ENCODE measurements at regions not wholly inside any gene's neighbourhood (a gene's known extent, or its start where the extent isn't known, plus 50 kb on each side); places are given as distances from the start of the nearest gene placed in this dataset.
"Not testable (repeated sequence)": the region's sequence is repeated elsewhere in the genome, so short reads cannot be mapped to it uniquely, and the experiment has no call there.

DNA sequence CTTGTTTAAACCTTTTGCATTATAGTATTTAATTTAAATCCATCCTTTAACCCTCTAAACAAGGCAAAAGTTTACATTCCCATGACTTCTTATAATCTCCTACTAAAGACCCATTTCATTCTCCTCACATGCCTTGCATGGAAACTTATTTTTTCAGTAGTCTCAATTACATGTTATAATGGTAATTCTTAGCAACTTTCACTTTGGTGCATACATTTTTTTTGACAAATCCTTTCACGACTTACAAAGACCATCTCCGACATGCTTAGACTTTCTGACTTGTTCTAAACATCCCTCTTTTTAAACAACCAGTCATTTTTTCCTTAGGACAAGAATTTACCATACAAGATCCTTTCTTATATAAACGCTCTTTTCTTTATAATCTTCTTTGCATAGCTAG is 615.4 kb upstream of the GBE1 start:
- no peak for DNase-seq

- DNase-seq = not testable (repeated sequence)
These were observed 612.4 kb upstream of the GBE1 start for GRCh38 chr3:82373833-82374232.

DNA sequence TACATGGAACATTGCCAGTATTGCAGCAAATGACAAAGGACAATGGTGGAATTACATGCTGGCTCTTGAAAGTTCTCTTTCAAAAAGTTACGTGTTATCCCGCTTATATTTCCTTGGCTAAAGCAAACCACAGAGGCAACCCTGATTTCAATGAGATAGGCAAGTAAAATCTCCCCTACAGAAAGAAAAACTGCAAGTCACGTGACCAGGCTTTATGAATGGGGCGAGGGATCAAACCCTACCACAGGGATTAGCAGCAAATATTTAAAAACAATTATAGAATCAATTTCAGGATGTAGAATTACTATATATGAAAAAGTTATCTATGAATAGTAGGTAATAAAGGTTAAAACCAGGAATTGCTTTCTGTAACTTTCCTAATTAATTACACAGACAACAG is 603.4 kb upstream of the GBE1 start:
- no peak for DNase-seq

DNA sequence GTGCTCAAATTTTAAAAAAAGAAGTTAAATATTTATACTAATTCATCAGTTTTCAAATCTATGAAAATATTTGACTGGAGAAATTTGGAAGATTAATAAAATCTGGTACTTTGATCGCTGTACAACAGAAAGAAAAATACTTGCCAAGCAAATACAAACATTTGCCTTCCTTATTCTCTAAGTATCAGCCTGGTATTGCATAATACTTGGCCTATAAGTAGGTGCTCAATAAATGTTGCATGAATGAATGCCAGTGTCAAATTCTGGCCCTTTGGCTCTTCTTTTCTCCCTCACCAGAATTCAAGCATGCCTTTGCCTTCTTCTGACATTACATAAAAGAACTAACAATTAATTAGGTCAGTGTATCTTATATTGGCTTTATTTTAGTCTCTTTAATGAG is 601.7 kb upstream of the GBE1 start:
- DNase-seq = no peak

GRCh38 chr3:82355228-82355627 is 593.8 kb upstream of the GBE1 start:
- DNase-seq = no peak

DNA sequence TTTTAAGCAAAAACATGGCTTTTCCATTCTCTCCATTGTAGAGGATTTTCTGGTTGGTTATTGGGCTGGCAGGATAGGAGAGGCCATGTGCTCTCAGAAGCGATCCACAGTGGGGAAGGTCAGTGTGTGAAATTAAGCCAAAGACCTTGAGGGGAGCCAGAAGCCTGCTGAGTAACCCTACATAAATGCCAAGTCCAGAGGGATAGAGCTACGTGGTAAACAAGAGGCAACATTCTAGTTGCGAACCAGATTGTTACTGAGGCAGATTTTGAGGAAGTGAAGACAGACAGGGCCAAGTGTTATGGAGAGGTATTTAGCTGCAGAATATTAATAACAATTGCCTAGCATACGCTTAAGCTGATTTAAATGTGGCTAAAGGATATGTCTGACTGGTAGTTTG is 592.8 kb upstream of the GBE1 start:
- DNase-seq = no peak

DNA sequence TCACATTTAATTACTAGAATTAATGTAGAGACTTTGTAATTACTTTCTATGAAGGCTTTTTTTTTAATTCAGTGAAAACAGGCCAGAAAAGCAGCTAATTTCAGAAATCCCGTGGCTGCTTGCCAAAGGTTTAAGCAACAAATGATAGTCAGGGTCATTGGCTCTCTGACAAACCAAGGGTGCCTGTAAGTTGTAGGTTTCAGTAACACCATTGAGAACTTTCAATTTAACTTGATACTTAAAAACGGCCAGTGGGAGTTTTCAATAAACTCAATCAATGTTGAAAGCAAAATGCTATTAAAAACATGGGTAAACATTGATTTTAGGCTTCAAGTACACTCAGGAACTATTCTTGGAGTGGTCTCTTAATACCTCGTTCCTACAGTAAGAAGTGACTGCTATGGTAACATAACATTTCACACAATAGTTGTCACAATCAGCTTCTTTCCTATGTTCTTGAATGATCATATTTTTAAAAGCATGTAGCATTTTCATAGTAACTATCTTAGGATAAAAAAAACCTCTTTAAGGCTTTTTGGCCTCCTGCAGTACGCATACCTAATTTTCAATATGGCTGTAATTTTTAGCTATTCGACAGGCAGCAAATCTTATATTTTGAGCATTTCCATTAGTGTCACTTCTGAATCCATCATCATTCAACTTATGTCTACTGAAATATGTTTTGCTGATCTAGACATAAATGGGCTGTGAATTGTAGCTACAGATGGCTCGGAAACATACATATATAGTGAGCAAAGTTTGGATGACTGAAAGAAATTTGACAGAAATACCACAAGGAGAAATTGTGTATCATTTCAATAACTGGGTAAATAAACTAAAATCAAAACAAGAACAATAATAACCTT is 592.1 kb upstream of the GBE1 start:
- DNase-seq = no peak

DNA sequence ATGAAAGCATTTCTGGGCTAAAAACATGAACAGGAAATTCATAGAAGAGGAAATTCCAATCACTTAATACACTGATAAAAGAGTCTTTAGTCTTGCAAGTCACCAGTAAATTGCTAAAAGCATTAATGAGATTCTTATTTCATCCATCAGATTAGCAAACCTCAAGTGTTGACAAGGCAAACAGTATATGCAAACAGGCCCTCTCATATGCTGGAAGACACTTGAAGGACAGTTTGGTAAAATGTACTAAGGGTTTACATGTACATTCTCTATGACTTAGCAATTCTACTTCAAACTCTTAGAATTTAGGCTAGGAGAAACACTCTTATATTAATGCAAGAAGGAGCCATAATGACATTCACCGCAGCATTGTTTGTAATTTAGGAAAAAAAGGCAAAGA is 586.1 kb upstream of the GBE1 start:
- no peak for DNase-seq

DNA sequence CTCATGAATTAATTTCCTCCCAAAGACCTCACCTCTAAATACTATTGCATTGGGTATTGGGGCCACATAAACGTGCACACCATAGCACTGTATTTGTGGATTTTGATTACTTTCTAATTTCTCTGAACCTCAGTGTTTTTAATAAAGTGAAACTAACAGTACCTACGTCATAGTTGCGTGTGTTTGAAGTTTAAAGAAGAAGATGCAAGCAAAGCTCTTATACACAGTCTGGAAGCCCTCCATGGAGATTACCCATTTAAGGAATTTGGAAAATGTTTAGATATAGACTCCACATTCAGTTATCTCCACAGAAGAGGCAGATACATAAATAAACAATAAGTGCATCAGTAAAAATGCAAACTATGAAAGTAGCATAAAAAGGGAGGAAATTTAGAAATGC is 581.1 kb upstream of the GBE1 start:
- no peak for DNase-seq

DNA sequence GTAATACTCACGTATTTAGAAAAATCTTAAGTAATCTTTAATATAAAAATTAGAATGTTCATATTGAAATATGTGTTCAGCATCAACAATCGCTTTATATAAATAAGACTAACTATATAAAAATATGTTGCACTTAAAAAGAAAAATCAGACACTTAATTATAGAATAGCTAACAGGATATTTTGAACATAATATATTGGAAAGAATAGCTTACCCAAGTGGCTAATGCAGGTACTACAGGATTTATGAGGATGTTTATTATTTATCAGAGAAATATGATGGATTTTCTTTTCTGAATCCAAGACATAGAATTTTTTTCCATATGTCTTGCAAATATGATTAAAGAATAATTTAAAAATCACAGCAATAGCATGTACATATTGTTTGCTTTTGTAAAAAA is 567.9 kb upstream of the GBE1 start:
- DNase-seq = no peak

DNA sequence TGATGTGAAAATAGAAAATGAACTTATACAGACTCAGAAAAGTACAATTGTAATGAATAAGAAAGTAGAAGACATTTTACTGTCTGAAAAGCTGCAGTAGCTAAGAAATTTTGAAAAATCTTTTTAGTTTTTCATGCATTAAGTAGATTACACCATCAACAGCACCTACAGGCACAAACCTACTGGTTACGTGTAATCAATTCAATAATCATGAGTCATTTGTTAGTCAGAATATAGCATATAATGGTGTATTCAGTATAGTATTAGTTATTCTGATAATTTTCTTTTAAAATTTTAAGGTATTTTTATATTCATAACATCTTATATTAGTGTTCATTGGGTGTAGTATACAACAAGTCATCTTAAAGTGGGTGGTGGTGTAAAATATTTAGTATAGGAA is 550.5 kb upstream of the GBE1 start:
- DNase-seq = no peak

GRCh38 chr3:82308755-82309154 is 547.3 kb upstream of the GBE1 start:
- no peak for DNase-seq

GRCh38 chr3:82306189-82306588 is 544.7 kb upstream of the GBE1 start:
- no peak for DNase-seq

DNA sequence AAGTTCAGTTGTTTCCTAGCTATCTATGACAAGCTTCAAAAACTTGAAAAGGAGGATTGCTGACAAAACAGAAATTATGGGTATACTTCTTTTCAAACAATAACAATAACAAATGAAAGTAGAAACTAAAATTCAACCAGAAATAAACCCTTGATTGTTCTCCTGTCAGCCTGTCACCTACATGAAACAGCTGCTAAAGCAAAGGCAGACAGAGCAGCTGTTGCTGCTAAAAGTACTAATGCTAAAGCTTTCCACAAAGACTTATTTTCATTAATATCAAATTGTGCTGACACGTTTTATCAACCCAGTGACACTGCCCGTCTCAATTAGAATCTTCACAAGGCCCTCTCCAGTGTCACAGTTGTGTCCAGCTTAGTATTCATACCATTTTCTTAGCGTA is 533.2 kb upstream of the GBE1 start:
- DNase-seq = no peak

DNA sequence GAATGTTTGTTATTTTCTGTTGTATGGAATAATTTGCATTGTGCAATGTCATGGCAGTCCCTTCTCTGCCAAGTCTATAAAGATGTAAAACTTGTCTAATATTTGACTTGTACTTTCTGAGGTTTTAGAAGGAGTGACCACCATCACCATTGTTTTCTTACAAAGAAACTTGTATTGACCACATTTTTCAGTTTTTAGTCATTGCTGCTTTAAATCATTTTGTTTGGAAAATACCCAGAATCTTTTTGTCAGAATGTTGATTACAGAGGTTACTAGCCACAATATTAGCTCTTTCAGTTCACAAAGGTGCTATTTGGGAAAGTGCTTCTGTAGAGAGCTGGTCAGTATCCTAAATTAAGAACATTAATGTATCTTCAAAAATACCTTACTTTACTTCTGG is 532.4 kb upstream of the GBE1 start:
- no peak for DNase-seq

DNA sequence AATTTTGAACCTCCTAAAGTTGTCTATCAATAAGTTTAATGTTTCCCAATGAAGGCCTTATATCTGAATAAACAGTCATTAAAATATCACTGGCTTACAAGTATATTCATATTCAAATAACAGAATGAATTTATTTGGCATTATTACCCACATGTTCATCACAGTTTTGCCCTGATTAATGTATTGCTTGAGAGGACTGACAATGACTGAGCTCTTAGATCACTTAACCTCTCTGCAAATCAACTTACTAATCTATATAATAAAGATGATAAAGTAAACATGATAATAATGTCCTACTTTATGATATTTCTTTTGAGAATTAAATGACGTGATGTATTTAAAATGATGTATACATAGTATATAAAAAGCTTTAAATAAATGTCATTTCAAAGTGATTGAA is 532.0 kb upstream of the GBE1 start:
- no peak for DNase-seq

- no peak for DNase-seq
These were observed 526.1 kb upstream of the GBE1 start for GRCh38 chr3:82287562-82287961.

DNA sequence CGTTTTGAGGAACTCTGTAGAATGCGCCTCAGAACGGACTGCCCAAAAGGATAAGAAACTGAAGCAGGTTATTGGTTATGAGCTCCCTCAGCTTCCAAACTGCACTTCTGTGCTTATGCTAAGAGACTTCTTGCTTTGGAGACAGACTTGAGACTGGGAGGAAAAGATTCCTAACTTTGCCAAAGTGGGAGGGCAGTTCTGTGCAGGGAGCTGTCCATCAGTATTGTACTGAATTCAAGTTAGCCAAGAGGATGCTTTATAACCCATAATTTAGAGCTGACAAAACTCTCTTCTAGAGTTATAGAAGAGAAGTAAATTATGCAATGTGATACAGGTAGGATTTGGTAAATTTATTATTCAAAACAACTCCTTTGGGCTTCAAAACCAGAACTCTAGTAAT is 519.8 kb upstream of the GBE1 start:
- DNase-seq = no peak

DNA sequence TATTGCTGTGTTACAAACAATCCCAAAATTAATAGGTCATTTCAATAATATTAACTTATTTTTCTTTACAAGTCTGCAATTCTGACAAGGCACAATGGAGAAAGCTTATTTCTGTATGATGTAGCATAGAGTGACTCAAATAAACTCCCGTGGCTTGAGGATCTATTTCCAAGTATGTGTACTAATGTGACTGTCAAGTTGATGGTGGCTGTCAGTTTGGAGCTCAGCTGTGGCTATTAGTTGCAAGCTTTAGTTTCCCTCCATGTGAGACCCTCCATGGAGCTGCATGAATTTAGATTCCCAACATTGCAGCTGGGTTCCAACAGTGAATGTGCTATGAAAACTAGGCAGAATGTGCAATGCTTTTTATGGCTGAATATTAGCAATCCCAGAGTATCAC is 515.5 kb upstream of the GBE1 start:
- no peak for DNase-seq

DNA sequence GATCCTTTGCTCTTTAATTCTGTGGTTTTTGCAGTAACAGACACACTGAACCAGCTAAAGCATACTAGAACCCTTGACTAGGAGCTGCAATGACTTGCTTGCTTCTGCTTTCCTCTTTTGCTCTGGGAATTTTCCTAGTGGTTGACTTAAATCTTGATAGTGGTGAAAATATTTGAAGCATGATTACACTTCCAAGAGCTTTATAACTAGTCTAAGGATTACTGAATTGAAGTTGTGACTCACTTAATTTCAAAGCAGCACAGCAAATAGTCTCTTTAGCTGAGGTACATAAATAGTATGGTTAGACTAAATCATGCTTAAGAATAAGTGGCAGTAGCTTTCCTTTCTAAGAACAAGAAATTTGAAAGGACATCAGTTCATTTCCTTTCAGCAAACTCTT is 513.5 kb upstream of the GBE1 start:
- no peak for DNase-seq

GRCh38 chr3:82265747-82266146 is 504.3 kb upstream of the GBE1 start:
- no peak for DNase-seq

DNA sequence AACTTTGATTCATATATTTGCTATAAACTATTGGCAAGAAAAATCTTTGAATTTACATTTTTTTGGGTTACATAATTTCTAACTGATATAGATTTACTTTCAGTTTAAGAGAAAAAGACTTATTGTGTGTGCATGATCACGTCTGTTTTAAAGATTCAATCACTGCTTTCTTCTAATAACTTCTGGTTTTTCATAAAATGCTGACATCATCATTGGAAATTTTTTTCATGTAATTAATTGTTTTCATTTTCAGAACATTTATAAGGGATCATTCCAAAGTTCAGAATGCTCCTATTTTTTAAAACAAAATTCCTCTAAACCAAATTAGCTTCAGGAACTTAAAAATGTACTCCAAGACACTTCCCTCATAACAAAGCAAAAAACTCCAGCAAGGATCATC is 500.7 kb upstream of the GBE1 start:
- DNase-seq = no peak

DNA sequence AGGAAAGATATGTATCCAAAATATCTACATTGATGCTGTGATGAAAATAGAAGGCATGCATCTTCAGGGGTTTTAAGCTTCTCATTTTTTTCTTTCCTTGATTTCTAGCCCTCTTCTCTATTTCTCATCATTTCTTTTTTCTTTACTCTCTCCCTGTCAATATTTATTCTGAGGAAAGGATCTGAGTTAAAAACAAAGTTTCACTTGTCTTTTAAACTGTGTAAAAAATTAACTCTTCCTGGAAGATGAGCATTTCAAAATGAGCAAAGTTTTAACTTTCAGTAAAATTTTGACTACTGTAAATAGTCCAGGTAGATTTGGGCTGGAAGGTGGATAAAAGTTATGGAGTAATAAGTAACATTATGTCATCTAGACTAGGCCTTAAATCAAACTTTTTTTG is 500.2 kb upstream of the GBE1 start:
- DNase-seq = no peak

GRCh38 chr3:82261013-82261412 is 499.6 kb upstream of the GBE1 start:
- no peak for DNase-seq

DNA sequence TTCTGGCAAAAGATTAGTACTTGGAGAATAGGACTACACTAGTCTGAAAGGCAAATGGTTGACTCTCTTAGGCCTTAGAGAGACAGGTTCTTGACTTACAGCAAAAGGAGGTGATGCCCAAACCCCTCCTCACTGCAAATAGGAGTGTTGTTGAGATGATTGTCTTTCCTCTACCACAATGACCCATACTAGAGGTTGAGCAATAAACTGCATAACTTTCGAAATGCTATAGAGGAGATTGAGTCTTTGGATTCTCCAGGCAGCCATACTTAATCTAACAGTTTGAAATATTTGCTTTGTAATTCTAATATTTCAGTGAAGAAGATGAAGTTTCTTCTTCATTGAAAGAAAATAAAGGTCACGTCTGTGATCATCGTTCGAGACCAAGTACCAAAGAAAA is 498.5 kb upstream of the GBE1 start:
- DNase-seq = no peak
